HCT116 (cell line): ENCODE measurements at regions not wholly inside any gene's neighbourhood (a gene's known extent, or its start where the extent isn't known, plus 50 kb on each side); places are given as distances from the start of the nearest gene placed in this dataset.

ENCODE experiments used
- ATAC-seq: fragments of 200-7000 bp; cut with Tn5 transposase; 2 replicates; pipeline ENCODE4 v1.9.1; 2020; ENCODE audit warnings: mild to moderate bottlenecking, moderate library complexity
- BruUV-seq: library from RNA; stranded (reverse); fragments of 400-500 nt; replicated peaks from 2 replicates; lab custom pipeline; 2021; lab: Mats Ljungman, UMichigan
- CTCF ChIA-PET: fragments of 300-600 bp; sonication (Branson Sonifier 250); formaldehyde crosslinking; loops from one replicate; lab custom pipeline; 2021; ENCODE audit warnings: antibody characterized with exemption; lab: Charles Lee
- POLR2A ChIA-PET: fragments of 300-600, 350-600 bp; sonication (Branson Sonifier 250); formaldehyde crosslinking; loops from one replicate; lab custom pipeline; 2021; ENCODE audit warnings: antibody characterized with exemption; lab: Charles Lee
- RAD21 ChIA-PET, 2 experiments: fragments of 300-600 bp; sonication (Branson Sonifier 250); formaldehyde crosslinking; loops; one replicate each; lab custom pipeline; 2023; ENCODE audit warnings: low total read pairs in 2 of 2; ENCODE audit not compliant: uncharacterized antibody in 2 of 2, unreplicated experiment in 2 of 2, low non-redundant PET in 1 of 2; lab: Charles Lee
- DNase-seq: peaks from one replicate; pipeline ENCODE4 v3.0.0-alpha.2; 2010; ENCODE audit warnings: low read depth, low spot score
- H2AFZ ChIP-seq: fragments of 200-600 bp; shearing (Covaris generic), sonication (generic); 2 replicates; pipeline ENCODE4 v1.6.1; 2017; ENCODE audit warnings: low read depth, mixed run types, mixed read lengths, antibody characterized with exemption, low read length; ENCODE audit not compliant: poor library complexity, severe bottlenecking
- H3K27ac ChIP-seq: 2 replicates; pipeline ENCODE4 v1.5.1; 2012; ENCODE audit warnings: low read depth, low read length
- H3K27me3 ChIP-seq: fragments of 200-600 bp; sonication (generic); 2 replicates; pipeline ENCODE4 v1.6.1; 2016; ENCODE audit warnings: mixed run types, low read length, mixed read lengths; ENCODE audit not compliant: insufficient read depth
- H3K36me3 ChIP-seq, 2 experiments: fragments of 200-500 bp in 1 of 2; fragments of 200-600 bp in 1 of 2; sonication (Bioruptor generic) in 1 of 2; sonication (generic) in 1 of 2; 2 replicates each; pipeline versions ENCODE4 v1.5.1 to v1.6.1; 2014 to 2016; ENCODE audit warnings: low read length in 2 of 2, inconsistent platforms in 1 of 2, mixed read lengths in 1 of 2, mixed run types in 1 of 2; ENCODE audit not compliant: insufficient read depth in 2 of 2, control insufficient read depth in 1 of 2
- H3K4me1 ChIP-seq, 2 experiments: fragments of 200-600 bp in 1 of 2; sonication (generic) in 1 of 2; 2 replicates each; pipeline versions ENCODE4 v1.5.1 to v1.6.1; 2012 to 2017; ENCODE audit warnings: low read length in 2 of 2, inconsistent platforms in 1 of 2, mild to moderate bottlenecking in 1 of 2, mixed read lengths in 1 of 2, mixed run types in 1 of 2, moderate library complexity in 1 of 2; ENCODE audit not compliant: insufficient read depth in 2 of 2, control insufficient read depth in 1 of 2
- H3K4me2 ChIP-seq: fragments of 200-600 bp; sonication (generic); 2 replicates; pipeline ENCODE4 v1.6.1; 2017; ENCODE audit warnings: mixed run types, low read length, mixed read lengths
- H3K4me3 ChIP-seq, 2 experiments: fragments of 200-600 bp in 1 of 2; sonication (generic) in 1 of 2; replicated peaks in 1 of 2; 2 replicates each; pipeline ENCODE4 v1.5.1; 2011 to 2016; ENCODE audit warnings: low read length in 2 of 2, control low read depth in 1 of 2, low read depth in 1 of 2, mild to moderate bottlenecking in 1 of 2, mixed read lengths in 1 of 2, mixed run types in 1 of 2
- H3K79me2 ChIP-seq: fragments of 200-600 bp; sonication (generic); 2 replicates; pipeline ENCODE4 v1.6.1; 2017; ENCODE audit warnings: mild to moderate bottlenecking, mixed run types, low read length, moderate library complexity, mixed read lengths; ENCODE audit not compliant: insufficient read depth
- H3K9ac ChIP-seq: fragments of 200-600 bp; sonication (generic); 2 replicates; pipeline ENCODE4 v1.6.1; 2016; ENCODE audit warnings: low read length, mixed read lengths
- H3K9me2 ChIP-seq: fragments of 200-600 bp; sonication (generic), shearing (Covaris generic); 2 replicates; pipeline ENCODE4 v1.6.1; 2017; ENCODE audit warnings: mixed run types, mild to moderate bottlenecking, moderate library complexity; ENCODE audit not compliant: insufficient read depth
- H3K9me3 ChIP-seq, 2 experiments: fragments of 200-500 bp in 1 of 2; fragments of 200-600 bp in 1 of 2; sonication (Bioruptor generic) in 1 of 2; sonication (generic) in 1 of 2; 2 replicates each; pipeline ENCODE4 v1.6.1; 2014 to 2017; ENCODE audit warnings: low read length in 2 of 2, mixed read lengths in 2 of 2, inconsistent platforms in 1 of 2, low read depth in 1 of 2, mild to moderate bottlenecking in 1 of 2, mixed run types in 1 of 2, moderate library complexity in 1 of 2; ENCODE audit not compliant: control insufficient read depth in 1 of 2, insufficient read depth in 1 of 2
- H4K20me1 ChIP-seq: fragments of 200-600 bp; sonication (generic), shearing (Covaris generic); 2 replicates; pipeline ENCODE4 v1.6.1; 2017; ENCODE audit warnings: mixed run types, mild to moderate bottlenecking, moderate library complexity; ENCODE audit not compliant: insufficient read depth
- CBX3 ChIP-seq: IDR thresholded peaks from 2 replicates; pipeline ENCODE4 v1.6.1; 2012; ENCODE audit warnings: low read depth
- CEBPB ChIP-seq: IDR thresholded peaks from 2 replicates; pipeline ENCODE4 v1.6.1; 2012; ENCODE audit warnings: low read depth
- EZH2 ChIP-seq: fragments of 200-600 bp; sonication (generic); IDR thresholded peaks from 2 replicates; pipeline ENCODE4 v1.6.1; 2017; ENCODE audit warnings: antibody characterized with exemption, mixed run types
- FOSL1 ChIP-seq: IDR thresholded peaks from 2 replicates; pipeline ENCODE4 v1.6.1; 2012; ENCODE audit warnings: low read depth
- JUND ChIP-seq: IDR thresholded peaks from 2 replicates; pipeline ENCODE4 v1.6.1; 2012
- POLR2A ChIP-seq: IDR thresholded peaks from 2 replicates; pipeline ENCODE4 v1.7.0; 2011; ENCODE audit warnings: borderline replicate concordance; ENCODE audit not compliant: insufficient read depth, insufficient read length; ENCODE audit errors: extremely low read depth
- POLR2AphosphoS5 ChIP-seq: IDR thresholded peaks from 2 replicates; pipeline ENCODE4 v1.6.1; 2011; ENCODE audit warnings: mild to moderate bottlenecking, low read depth, low read length, moderate library complexity
- SRF ChIP-seq: IDR thresholded peaks from 2 replicates; pipeline ENCODE4 v1.6.1; 2012; ENCODE audit warnings: low read depth
- TCF7L2 ChIP-seq: IDR thresholded peaks from 2 replicates; pipeline ENCODE4 v1.7.0; 2011; ENCODE audit warnings: borderline replicate concordance, inconsistent platforms; ENCODE audit not compliant: insufficient read depth, insufficient read length; ENCODE audit errors: extremely low read depth
- YY1 ChIP-seq: IDR thresholded peaks from 2 replicates; pipeline ENCODE4 v1.6.1; 2011; ENCODE audit warnings: low read length, low read depth, moderate library complexity, mild to moderate bottlenecking; ENCODE audit not compliant: insufficient replicate concordance; ENCODE audit errors: extremely low read depth
- ZFX ChIP-seq: fragments of 450-650 bp; IDR thresholded peaks from 2 replicates; pipeline ENCODE4 v1.6.1; 2017
- intact Hi-C: fragments of 100-400 bp; cut with micrococcal nuclease; formaldehyde crosslinking; loops from 2 replicates; pipeline ENCODE4 v1.10.0; 2022
- TF ChIP-seq, protein P1 (sequence below): IDR thresholded peaks from 2 replicates; pipeline ENCODE4 v1.6.1; 2011; ENCODE audit warnings: mild to moderate bottlenecking, low read length, moderate library complexity; ENCODE audit not compliant: insufficient replicate concordance; ENCODE audit errors: extremely low read depth
- TF ChIP-seq, protein P2 (sequence below): IDR thresholded peaks from 2 replicates; pipeline ENCODE4 v1.6.1; 2012

DNA sequence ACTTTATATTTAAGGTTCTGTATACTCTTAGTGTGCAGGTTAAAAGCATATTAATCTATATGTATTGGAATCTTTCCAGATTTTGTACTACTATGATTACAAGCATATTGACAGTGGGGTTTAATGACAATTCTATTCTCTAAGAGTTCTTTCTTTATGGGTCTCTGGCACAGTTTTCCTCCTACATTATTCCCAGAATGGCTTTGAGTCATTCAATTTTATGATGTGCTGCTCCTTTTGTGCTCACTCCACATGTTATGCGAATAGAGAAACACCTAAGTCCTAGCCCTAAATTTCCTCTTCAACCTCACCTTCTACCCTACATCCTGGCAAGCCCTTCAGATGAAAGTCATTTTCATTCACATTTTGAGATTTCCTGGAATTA, 209.9 kb upstream of the DIAPH2 start:
- Histone ChIP-seq H4K20me1 (no peaks in the 10 kb centered on the region), H3K4me2 (no peak overlapping the region), H3K4me1 (no peaks in the 10 kb centered on the region), H3K9me3 (no peaks in the 10 kb centered on the region), H3K9me2 (no peaks in the 10 kb centered on the region), H3K79me2 (no peaks in the 10 kb centered on the region), H3K9ac (no peak overlapping the region)
- ChIA-PET RAD21 (no interaction called here), CTCF (no interaction called here)
- ATAC-seq: no peak
- TF ChIP-seq TCF7L2: no peak
- TF ChIP-seq, protein P1, sequence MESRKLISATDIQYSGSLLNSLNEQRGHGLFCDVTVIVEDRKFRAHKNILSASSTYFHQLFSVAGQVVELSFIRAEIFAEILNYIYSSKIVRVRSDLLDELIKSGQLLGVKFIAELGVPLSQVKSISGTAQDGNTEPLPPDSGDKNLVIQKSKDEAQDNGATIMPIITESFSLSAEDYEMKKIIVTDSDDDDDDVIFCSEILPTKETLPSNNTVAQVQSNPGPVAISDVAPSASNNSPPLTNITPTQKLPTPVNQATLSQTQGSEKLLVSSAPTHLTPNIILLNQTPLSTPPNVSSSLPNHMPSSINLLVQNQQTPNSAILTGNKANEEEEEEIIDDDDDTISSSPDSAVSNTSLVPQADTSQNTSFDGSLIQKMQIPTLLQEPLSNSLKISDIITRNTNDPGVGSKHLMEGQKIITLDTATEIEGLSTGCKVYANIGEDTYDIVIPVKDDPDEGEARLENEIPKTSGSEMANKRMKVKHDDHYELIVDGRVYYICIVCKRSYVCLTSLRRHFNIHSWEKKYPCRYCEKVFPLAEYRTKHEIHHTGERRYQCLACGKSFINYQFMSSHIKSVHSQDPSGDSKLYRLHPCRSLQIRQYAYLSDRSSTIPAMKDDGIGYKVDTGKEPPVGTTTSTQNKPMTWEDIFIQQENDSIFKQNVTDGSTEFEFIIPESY: no peak
- no peak for TF ChIP-seq SRF
- no peak for TF ChIP-seq ZFX
- no peak for TF ChIP-seq JUND
- TF ChIP-seq CEBPB: no peak
- no peak for TF ChIP-seq POLR2A
- no peak for TF ChIP-seq FOSL1
- no peak for TF ChIP-seq POLR2AphosphoS5
- TF ChIP-seq CBX3: no peak
- TF ChIP-seq, protein P2, sequence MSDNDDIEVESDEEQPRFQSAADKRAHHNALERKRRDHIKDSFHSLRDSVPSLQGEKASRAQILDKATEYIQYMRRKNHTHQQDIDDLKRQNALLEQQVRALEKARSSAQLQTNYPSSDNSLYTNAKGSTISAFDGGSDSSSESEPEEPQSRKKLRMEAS: no peak
- no peak for TF ChIP-seq YY1
- TF ChIP-seq EZH2: no peak
- TF ChIP-seq, all 23 proteins: peak for 0
- intact Hi-C loops: no loop called here
- Histone ChIP-seq H3K27ac (no peak overlapping the region), H3K36me3 (no peaks in the 10 kb centered on the region), H3K4me3 (no peak overlapping the region), H3K27me3 (no peaks in the 10 kb centered on the region), H2AFZ (no peak overlapping the region)
- BruUV-seq: no TSS peak
- POLR2A ChIA-PET: no interaction called here
- DNase-seq: no peak
